ENCODE measurements at regions not wholly inside any gene's neighbourhood (a gene's known extent, or its start where the extent isn't known, plus 50 kb on each side); places are given as distances from the start of the nearest gene placed in this dataset.

DNA sequence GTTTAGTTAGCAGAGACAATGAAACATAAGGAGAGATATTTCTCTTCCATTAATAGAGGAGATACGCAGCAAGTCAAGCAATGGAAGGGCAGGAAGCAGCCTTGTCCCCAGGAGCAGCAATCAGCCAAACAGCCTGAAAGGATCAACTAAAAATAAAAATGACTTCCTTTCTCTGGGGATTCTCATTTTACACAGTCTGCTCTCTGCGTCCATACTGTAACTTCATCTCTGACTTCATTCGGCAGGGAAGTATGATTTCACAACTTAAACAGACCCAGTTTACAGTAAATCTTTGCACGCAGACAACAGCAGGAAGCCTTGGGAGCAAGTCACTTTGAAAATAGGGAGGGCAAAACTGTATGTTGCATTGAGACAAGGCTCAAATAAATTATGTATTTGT is 826.7 kb downstream of the DIAPH3 start:
- Histone ChIP-seq H3K27ac (ENCODE audit: low read length) (no peak overlapping the region), H3K9me2 (replicated peaks; ENCODE audit: low read length) (no peaks in the 10 kb centered on the region), H2AFZ (ENCODE audit: low read length) (no peak overlapping the region), H3K36me3 (ENCODE audit: low read depth, low read length) (no peaks in the 10 kb centered on the region), H4K20me1 (ENCODE audit: low read length) (no peaks in the 10 kb centered on the region), H3K4me1 (ENCODE audit: insufficient read depth, low read length) (no peaks in the 10 kb centered on the region), H3K79me2 (ENCODE audit: low read length) (no peaks in the 10 kb centered on the region), H3K9ac (ENCODE audit: low read length) (no peak overlapping the region), H3F3A (ENCODE audit: low read length, unreplicated experiment) (no peaks in the 10 kb centered on the region), H3K9me3 (ENCODE audit: low read length) (no peaks in the 10 kb centered on the region), H3K4me3 (ENCODE audit: low read length) (no peak overlapping the region), H3K4me2 (ENCODE audit: low read length) (no peak overlapping the region), H3K27me3 (ENCODE audit: low read length) (peaks cover 6% of the 10 kb centered on the region; the same call in 1 of the 2 replicates)
- intact Hi-C loops (cut with micrococcal nuclease): no loop called here
- DNase-seq: no peak
- CTCF ChIA-PET: no interaction called here
- no TSS peak for BruUV-seq (replicated peaks)
- POLR2A ChIA-PET (ENCODE audit: unreplicated experiment): no interaction called here
- no peak for TF ChIP-seq EZH2 (IDR thresholded peaks at IDR 0.05; ENCODE audit: low read length, unreplicated experiment)
- TF ChIP-seq, protein P1, sequence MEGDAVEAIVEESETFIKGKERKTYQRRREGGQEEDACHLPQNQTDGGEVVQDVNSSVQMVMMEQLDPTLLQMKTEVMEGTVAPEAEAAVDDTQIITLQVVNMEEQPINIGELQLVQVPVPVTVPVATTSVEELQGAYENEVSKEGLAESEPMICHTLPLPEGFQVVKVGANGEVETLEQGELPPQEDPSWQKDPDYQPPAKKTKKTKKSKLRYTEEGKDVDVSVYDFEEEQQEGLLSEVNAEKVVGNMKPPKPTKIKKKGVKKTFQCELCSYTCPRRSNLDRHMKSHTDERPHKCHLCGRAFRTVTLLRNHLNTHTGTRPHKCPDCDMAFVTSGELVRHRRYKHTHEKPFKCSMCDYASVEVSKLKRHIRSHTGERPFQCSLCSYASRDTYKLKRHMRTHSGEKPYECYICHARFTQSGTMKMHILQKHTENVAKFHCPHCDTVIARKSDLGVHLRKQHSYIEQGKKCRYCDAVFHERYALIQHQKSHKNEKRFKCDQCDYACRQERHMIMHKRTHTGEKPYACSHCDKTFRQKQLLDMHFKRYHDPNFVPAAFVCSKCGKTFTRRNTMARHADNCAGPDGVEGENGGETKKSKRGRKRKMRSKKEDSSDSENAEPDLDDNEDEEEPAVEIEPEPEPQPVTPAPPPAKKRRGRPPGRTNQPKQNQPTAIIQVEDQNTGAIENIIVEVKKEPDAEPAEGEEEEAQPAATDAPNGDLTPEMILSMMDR (conservative IDR thresholded peaks at IDR 0.05; ENCODE audit: low read depth, low read length): no peak
- no peak for TF ChIP-seq EZH2phosphoT487 (IDR thresholded peaks at IDR 0.05; ENCODE audit: borderline replicate concordance, low read length)
- ATAC-seq: no peak

DNA sequence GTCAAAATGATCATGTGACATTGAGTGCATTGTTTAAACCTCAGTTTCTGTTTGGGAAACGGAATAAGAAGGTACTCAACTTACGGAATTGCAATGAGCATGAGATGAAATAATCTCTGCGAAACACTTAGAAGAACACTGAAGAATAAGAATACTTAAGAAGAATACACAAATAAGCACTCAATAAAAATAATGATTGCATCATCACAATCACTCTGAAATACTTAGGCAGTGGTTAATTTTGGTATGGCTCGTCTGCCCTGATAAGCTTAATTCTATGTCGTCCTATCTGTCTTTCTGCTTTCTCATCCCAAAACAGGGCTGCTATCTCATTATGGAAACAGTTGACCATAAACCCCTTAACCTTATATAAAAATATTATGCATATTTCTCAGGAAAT is 823.6 kb downstream of the DIAPH3 start:
- H3K4me3 ChIP-seq (ENCODE audit: low read length): no peak overlapping the region

DNA sequence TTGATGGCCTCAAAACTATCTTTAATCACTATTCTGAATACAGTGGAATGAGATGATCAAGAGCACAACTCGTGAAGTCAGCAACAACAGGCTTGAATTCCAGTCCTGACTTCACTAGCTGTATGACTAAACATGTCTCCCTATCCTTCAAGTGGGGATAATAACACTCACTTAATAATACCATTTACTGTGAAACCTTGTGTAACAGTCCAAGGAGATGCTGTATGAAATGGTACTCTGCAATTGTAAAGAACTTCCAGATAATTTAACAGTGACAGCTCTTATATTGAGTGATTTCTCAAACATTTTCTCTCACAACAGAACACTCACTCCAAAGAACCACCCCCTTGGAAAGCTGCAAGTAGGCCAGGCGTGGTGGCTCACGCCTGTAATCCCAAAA is 823.1 kb downstream of the DIAPH3 start:
- no peaks in the 10 kb centered on the region for H4K20me1 ChIP-seq (ENCODE audit: low read length)
- ATAC-seq (no peak), DNase-seq (no peak)
- H3K4me2 ChIP-seq (ENCODE audit: low read length): no peak overlapping the region
- H3K27me3 ChIP-seq (ENCODE audit: low read length): peaks cover 23% of the 10 kb centered on the region
- no peak overlapping the region for H2AFZ ChIP-seq (ENCODE audit: low read length)
- no peaks in the 10 kb centered on the region for H3K79me2 ChIP-seq (ENCODE audit: low read length)
- CTCF ChIA-PET: no interaction called here
- H3K9me3 ChIP-seq (ENCODE audit: low read length): no peaks in the 10 kb centered on the region
- intact Hi-C loops (cut with micrococcal nuclease): no loop called here
- H3K4me3 ChIP-seq (ENCODE audit: low read length): no peak overlapping the region
- TF ChIP-seq, protein P1 (conservative IDR thresholded peaks at IDR 0.05; ENCODE audit: low read depth, low read length): no peak
- TF ChIP-seq EZH2 (IDR thresholded peaks at IDR 0.05; ENCODE audit: low read length, unreplicated experiment) (no peak), EZH2phosphoT487 (IDR thresholded peaks at IDR 0.05; ENCODE audit: borderline replicate concordance, low read length) (no peak)
- no peaks in the 10 kb centered on the region for H3K4me1 ChIP-seq (ENCODE audit: insufficient read depth, low read length)
- H3F3A ChIP-seq (ENCODE audit: low read length, unreplicated experiment): no peaks in the 10 kb centered on the region
- H3K36me3 ChIP-seq (ENCODE audit: low read depth, low read length): no peaks in the 10 kb centered on the region
- POLR2A ChIA-PET (ENCODE audit: unreplicated experiment): no interaction called here
- H3K9ac ChIP-seq (ENCODE audit: low read length): no peak overlapping the region
- H3K27ac ChIP-seq (ENCODE audit: low read length): no peak overlapping the region
- no TSS peak for BruUV-seq (replicated peaks)
- no peaks in the 10 kb centered on the region for H3K9me2 ChIP-seq (replicated peaks; ENCODE audit: low read length)

More for the DNA sequence above, 823.6 kb downstream of the DIAPH3 start:
- ATAC-seq: no peak
- H2AFZ ChIP-seq (ENCODE audit: low read length): no peak overlapping the region
- DNase-seq: no peak
- BruUV-seq (replicated peaks): no TSS peak
- H3K27ac ChIP-seq (ENCODE audit: low read length): no peak overlapping the region
- ChIA-PET CTCF (no interaction called here), POLR2A (ENCODE audit: unreplicated experiment) (no interaction called here)
- H3K36me3 ChIP-seq (ENCODE audit: low read depth, low read length): no peaks in the 10 kb centered on the region
- H3K4me2 ChIP-seq (ENCODE audit: low read length): no peak overlapping the region
- no peaks in the 10 kb centered on the region for H3F3A ChIP-seq (ENCODE audit: low read length, unreplicated experiment)
- no peaks in the 10 kb centered on the region for H3K9me3 ChIP-seq (ENCODE audit: low read length)
- H3K9me2 ChIP-seq (replicated peaks; ENCODE audit: low read length): no peaks in the 10 kb centered on the region
- peaks cover 23% of the 10 kb centered on the region for H3K27me3 ChIP-seq (ENCODE audit: low read length)
- H3K79me2 ChIP-seq (ENCODE audit: low read length): no peaks in the 10 kb centered on the region
- no peak for TF ChIP-seq EZH2phosphoT487 (IDR thresholded peaks at IDR 0.05; ENCODE audit: borderline replicate concordance, low read length)
- TF ChIP-seq, protein P1 (conservative IDR thresholded peaks at IDR 0.05; ENCODE audit: low read depth, low read length): no peak
- intact Hi-C loops (cut with micrococcal nuclease): no loop called here
- H3K4me1 ChIP-seq (ENCODE audit: insufficient read depth, low read length): no peaks in the 10 kb centered on the region
- no peaks in the 10 kb centered on the region for H4K20me1 ChIP-seq (ENCODE audit: low read length)
- H3K9ac ChIP-seq (ENCODE audit: low read length): no peak overlapping the region
